H1 (cell line): ENCODE measurements at regions not wholly inside any gene's neighbourhood (a gene's known extent, or its start where the extent isn't known, plus 50 kb on each side); places are given as distances from the start of the nearest gene placed in this dataset.

Experiments used
- CTCF ChIP-seq, 3 experiments: IDR thresholded peaks; 1 replicate in 2 of 3; 2 replicates in 1 of 3; pipeline versions ENCODE4 v1.5.1 to v1.6.1; 2011; ENCODE audit warnings: low read length in 3 of 3, mild to moderate bottlenecking in 3 of 3, inconsistent platforms in 2 of 3, low read depth in 1 of 3, moderate library complexity in 1 of 3; ENCODE audit not compliant: insufficient read depth in 1 of 3; ENCODE audit errors: control extremely low read depth in 1 of 3
- EZH2 ChIP-seq: fragments of 200-600 bp; sonication (generic); IDR thresholded peaks from 2 replicates; pipeline ENCODE4 v1.7.1; 2012; ENCODE audit warnings: low read depth, mild to moderate bottlenecking, moderate library complexity, low read length, inconsistent platforms; ENCODE audit not compliant: severe bottlenecking
- FOSL1 ChIP-seq: IDR thresholded peaks from 2 replicates; pipeline ENCODE4 v1.6.1; 2011; ENCODE audit warnings: mild to moderate bottlenecking, low read depth, low read length, moderate library complexity; ENCODE audit not compliant: insufficient read depth
- GABPA ChIP-seq: IDR thresholded peaks from 2 replicates; pipeline ENCODE4 v1.6.1; 2011; ENCODE audit warnings: mild to moderate bottlenecking, low read length, moderate library complexity, borderline replicate concordance; ENCODE audit not compliant: insufficient read depth
- HDAC2 ChIP-seq, 2 experiments: fragments of 300-600 bp in 1 of 2; sonication (generic) in 1 of 2; IDR thresholded peaks; 2 replicates each; pipeline ENCODE4 v1.6.1; 2011 to 2012; ENCODE audit warnings: low read depth in 2 of 2, low read length in 2 of 2, mild to moderate bottlenecking in 2 of 2, moderate library complexity in 2 of 2, borderline replicate concordance in 1 of 2, inconsistent platforms in 1 of 2
- NRF1 ChIP-seq: IDR thresholded peaks from 2 replicates; pipeline ENCODE4 v1.6.1; 2011; ENCODE audit warnings: mild to moderate bottlenecking, low read depth, low read length, improper control_type of control experiment
- RBBP5 ChIP-seq: IDR thresholded peaks from 2 replicates; pipeline ENCODE4 v1.7.1; 2012; ENCODE audit warnings: low read depth, mild to moderate bottlenecking, inconsistent platforms, low read length, moderate library complexity, borderline replicate concordance
- RFX5 ChIP-seq: IDR thresholded peaks from 2 replicates; pipeline ENCODE4 v1.6.1; 2011; ENCODE audit warnings: low read depth, low read length, improper control_type of control experiment, borderline replicate concordance
- SIN3A ChIP-seq, 2 experiments: IDR thresholded peaks in 1 of 2; conservative IDR thresholded peaks in 1 of 2; 2 replicates each; pipeline ENCODE4 v1.6.1; 2011 to 2012; ENCODE audit warnings: low read length in 2 of 2, improper control_type of control experiment in 1 of 2, low read depth in 1 of 2, mild to moderate bottlenecking in 1 of 2
- SIRT6 ChIP-seq: IDR thresholded peaks from one replicate; pipeline ENCODE4 v1.7.1; 2012; ENCODE audit warnings: low read length, inconsistent platforms
- SP2 ChIP-seq: IDR thresholded peaks from 2 replicates; pipeline ENCODE4 v1.6.1; 2012; ENCODE audit warnings: mild to moderate bottlenecking, low read length, inconsistent platforms

DNA sequence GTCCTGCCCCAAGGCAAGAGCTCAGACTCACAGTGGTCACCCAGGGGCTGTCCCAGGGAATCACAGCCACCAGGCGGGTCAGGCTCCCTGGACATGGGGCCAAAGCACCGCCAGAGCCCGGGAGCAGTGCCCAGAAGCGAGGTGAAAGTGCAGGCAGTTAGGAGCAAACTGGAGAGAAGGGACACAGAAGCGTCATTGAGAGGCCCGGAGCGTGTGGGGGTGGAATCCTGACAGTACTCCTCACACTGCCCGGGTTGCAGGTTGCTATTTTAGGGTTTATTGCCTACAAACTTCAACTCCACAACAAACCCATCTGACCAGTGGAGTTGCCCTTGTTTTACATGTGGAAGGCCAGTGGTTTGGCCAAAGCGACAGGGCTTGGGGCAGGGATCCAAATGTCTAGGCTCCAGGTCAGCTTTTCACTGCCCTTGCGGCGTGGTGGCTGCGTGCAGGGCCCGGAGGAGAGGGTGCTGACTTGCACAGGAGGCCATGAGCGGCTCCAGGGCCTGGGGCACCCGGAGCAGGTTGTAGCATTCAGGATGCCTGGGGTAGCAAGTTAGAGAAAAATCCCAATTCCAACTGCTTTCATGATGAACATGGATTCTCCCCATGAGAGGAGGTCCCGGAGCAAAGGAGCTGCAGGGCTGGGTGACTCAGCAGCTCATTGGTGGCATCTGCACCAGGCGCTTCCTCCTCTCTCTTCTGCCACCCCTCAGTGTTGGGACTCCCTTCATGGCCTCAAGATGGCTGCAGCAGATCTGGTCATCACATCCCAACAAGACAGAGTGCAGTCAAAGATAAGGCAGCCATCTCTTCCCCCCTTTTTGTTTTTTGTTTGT, 112.3 kb upstream of the NCOR2 start (continued):
- no peak for TF ChIP-seq SIN3A (conservative IDR thresholded peaks at IDR 0.05 in 1 of 2, IDR thresholded peaks at IDR 0.05 in 1 of 2; ENCODE audit: low read depth in 1 of 2, low read length in 2 of 2)
- no peak for TF ChIP-seq HDAC2 (IDR thresholded peaks at IDR 0.05; ENCODE audit: borderline replicate concordance in 1 of 2, low read depth in 2 of 2, low read length in 2 of 2)
- no peak for TF ChIP-seq EZH2
- TF ChIP-seq GABPA: no peak
- no peak for TF ChIP-seq CTCF (IDR thresholded peaks at IDR 0.05; ENCODE audit: control extremely low read depth in 1 of 3, insufficient read depth in 1 of 3, low read depth in 1 of 3, low read length in 3 of 3)
- no peak for TF ChIP-seq SIRT6
- no peak for TF ChIP-seq FOSL1
- no peak for TF ChIP-seq RBBP5
- no peak for TF ChIP-seq NRF1
- TF ChIP-seq SP2: no peak
- TF ChIP-seq RFX5: no peak
